ENCODE measurements at regions not wholly inside any gene's neighbourhood (a gene's known extent, or its start where the extent isn't known, plus 50 kb on each side); places are given as distances from the start of the nearest gene placed in this dataset.

DNA sequence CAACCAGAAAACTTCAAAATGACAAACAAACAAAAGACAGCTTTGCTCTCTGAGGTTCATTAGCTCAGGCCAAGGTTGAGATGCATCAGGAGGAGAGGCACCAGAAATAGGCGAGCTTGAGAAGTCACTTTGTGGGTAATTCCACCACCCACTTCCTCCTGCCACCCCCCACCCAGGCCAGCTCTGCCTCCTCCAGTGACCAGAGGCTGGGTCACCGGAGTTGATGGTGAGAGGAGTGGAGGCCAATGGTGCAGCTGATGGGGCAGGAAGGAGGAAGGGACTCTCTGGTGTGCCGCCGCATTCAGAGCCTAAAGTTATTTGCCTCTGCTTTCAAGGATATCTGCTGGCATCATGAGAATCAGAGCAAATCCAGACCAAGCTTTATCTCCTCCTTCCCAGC, 73.8 kb upstream of the ASTN2 start:
- DNase-seq (ENCODE audit: low read depth, low spot score), result no peak
- H3K9me3 ChIP-seq (ENCODE audit: control insufficient read depth, insufficient read depth, low read depth, low read length), result no peaks in the 10 kb centered on the region
- no TSS peak for BruUV-seq (replicated peaks)
- H3K27me3 ChIP-seq (ENCODE audit: control insufficient read depth, insufficient read depth, low read length), result no peaks in the 10 kb centered on the region
- no peak for TF ChIP-seq POLR2AphosphoS5 (IDR thresholded peaks at IDR 0.05; ENCODE audit: low read depth, low read length)
- TF ChIP-seq, protein P1, sequence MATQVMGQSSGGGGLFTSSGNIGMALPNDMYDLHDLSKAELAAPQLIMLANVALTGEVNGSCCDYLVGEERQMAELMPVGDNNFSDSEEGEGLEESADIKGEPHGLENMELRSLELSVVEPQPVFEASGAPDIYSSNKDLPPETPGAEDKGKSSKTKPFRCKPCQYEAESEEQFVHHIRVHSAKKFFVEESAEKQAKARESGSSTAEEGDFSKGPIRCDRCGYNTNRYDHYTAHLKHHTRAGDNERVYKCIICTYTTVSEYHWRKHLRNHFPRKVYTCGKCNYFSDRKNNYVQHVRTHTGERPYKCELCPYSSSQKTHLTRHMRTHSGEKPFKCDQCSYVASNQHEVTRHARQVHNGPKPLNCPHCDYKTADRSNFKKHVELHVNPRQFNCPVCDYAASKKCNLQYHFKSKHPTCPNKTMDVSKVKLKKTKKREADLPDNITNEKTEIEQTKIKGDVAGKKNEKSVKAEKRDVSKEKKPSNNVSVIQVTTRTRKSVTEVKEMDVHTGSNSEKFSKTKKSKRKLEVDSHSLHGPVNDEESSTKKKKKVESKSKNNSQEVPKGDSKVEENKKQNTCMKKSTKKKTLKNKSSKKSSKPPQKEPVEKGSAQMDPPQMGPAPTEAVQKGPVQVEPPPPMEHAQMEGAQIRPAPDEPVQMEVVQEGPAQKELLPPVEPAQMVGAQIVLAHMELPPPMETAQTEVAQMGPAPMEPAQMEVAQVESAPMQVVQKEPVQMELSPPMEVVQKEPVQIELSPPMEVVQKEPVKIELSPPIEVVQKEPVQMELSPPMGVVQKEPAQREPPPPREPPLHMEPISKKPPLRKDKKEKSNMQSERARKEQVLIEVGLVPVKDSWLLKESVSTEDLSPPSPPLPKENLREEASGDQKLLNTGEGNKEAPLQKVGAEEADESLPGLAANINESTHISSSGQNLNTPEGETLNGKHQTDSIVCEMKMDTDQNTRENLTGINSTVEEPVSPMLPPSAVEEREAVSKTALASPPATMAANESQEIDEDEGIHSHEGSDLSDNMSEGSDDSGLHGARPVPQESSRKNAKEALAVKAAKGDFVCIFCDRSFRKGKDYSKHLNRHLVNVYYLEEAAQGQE (IDR thresholded peaks at IDR 0.05; ENCODE audit: insufficient read depth in 1 of 2, low read depth in 2 of 2, low read length in 1 of 2), result no peak
- TF ChIP-seq, protein P2, sequence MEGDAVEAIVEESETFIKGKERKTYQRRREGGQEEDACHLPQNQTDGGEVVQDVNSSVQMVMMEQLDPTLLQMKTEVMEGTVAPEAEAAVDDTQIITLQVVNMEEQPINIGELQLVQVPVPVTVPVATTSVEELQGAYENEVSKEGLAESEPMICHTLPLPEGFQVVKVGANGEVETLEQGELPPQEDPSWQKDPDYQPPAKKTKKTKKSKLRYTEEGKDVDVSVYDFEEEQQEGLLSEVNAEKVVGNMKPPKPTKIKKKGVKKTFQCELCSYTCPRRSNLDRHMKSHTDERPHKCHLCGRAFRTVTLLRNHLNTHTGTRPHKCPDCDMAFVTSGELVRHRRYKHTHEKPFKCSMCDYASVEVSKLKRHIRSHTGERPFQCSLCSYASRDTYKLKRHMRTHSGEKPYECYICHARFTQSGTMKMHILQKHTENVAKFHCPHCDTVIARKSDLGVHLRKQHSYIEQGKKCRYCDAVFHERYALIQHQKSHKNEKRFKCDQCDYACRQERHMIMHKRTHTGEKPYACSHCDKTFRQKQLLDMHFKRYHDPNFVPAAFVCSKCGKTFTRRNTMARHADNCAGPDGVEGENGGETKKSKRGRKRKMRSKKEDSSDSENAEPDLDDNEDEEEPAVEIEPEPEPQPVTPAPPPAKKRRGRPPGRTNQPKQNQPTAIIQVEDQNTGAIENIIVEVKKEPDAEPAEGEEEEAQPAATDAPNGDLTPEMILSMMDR (IDR thresholded peaks at IDR 0.05), result no peak
- no peak for TF ChIP-seq SIN3A (IDR thresholded peaks at IDR 0.05; ENCODE audit: borderline replicate concordance, insufficient read depth, low read depth, low read length)
- in situ Hi-C loops (cut with HindIII; ENCODE audit: low pct_unique_long_range_greater_than_20kb, low sequenced_read_pairs) (no loop called here), intact Hi-C loops (cut with micrococcal nuclease; ENCODE audit: unreplicated experiment) (no loop called here)
- ATAC-seq, result no peak
- no peaks in the 10 kb centered on the region for H3K4me1 ChIP-seq (ENCODE audit: control insufficient read depth, insufficient read depth, low read length)
- ChIA-PET CTCF (no interaction called here), POLR2A (no interaction called here)
- H3K4me3 ChIP-seq (ENCODE audit: low read depth in 2 of 2, low read length in 2 of 2), result no peak overlapping the region
- H3K36me3 ChIP-seq (ENCODE audit: control insufficient read depth, insufficient read depth, low read length), result no peaks in the 10 kb centered on the region
- no peak overlapping the region for H3K27ac ChIP-seq (ENCODE audit: low read length)

- no peak overlapping the region for H3K27ac ChIP-seq (ENCODE audit: low read length)
- intact Hi-C loops (cut with micrococcal nuclease; ENCODE audit: unreplicated experiment), result no loop called here
- DNase-seq (ENCODE audit: low read depth, low spot score), result peak; percentile 39
Measured at GRCh38 chr9:117487555-117488175, 72.8 kb upstream of the ASTN2 start.

More at GRCh38 chr9:117487555-117488175, 72.8 kb upstream of the ASTN2 start:
- in situ Hi-C loops (cut with HindIII; ENCODE audit: low pct_unique_long_range_greater_than_20kb, low sequenced_read_pairs), result no loop called here
- TF ChIP-seq, protein P2 (IDR thresholded peaks at IDR 0.05), result peak; percentile 86
- TF ChIP-seq TCF7L2 (IDR thresholded peaks at IDR 0.05; ENCODE audit: low read depth, low read length), result no peak
- ChIA-PET POLR2A (no interaction called here), CTCF (no interaction called here)
- no peaks in the 10 kb centered on the region for H3K9me3 ChIP-seq (ENCODE audit: control insufficient read depth, insufficient read depth, low read depth, low read length)
- no TSS peak for BruUV-seq (replicated peaks)
- no peaks in the 10 kb centered on the region for H3K27me3 ChIP-seq (ENCODE audit: control insufficient read depth, insufficient read depth, low read length)
- no peak overlapping the region for H3K4me3 ChIP-seq (ENCODE audit: low read depth in 2 of 2, low read length in 2 of 2)
- no peaks in the 10 kb centered on the region for H3K4me1 ChIP-seq (ENCODE audit: control insufficient read depth, insufficient read depth, low read length)
- no peaks in the 10 kb centered on the region for H3K36me3 ChIP-seq (ENCODE audit: control insufficient read depth, insufficient read depth, low read length)
- ATAC-seq, result peak; percentile 91

Measured in Panc1 (cell line).